GM23338 (cell line): ENCODE measurements at regions not wholly inside any gene's neighbourhood (a gene's known extent, or its start where the extent isn't known, plus 50 kb on each side); places are given as distances from the start of the nearest gene placed in this dataset.

Experiments used
- ATAC-seq: fragments of 200-7000 bp; cut with Tn5 transposase; 3 replicates; pipeline ENCODE4 v1.9.1; 2020
- DNase-seq: peaks from one replicate; pipeline ENCODE4 v3.0.0-alpha.2; 2015; ENCODE audit warnings: low spot score
- H2AFZ ChIP-seq: fragments of 200-600 bp; sonication (generic); 2 replicates; pipeline ENCODE4 v1.8.0; 2016; ENCODE audit warnings: antibody characterized with exemption, mild to moderate bottlenecking, moderate library complexity
- H3F3A ChIP-seq: fragments of 200-600 bp; sonication (generic); replicated peaks from 2 replicates; pipeline ENCODE4 v1.8.0; 2017; ENCODE audit warnings: antibody characterized with exemption, mixed run types, low read depth
- H3K27ac ChIP-seq: fragments of 200-600 bp; sonication (generic); 2 replicates; pipeline ENCODE4 v1.6.1; 2016; ENCODE audit warnings: low read depth
- H3K27me3 ChIP-seq: fragments of 200-600 bp; sonication (generic); 2 replicates; pipeline ENCODE4 v1.8.0; 2016; ENCODE audit warnings: mild to moderate bottlenecking, mixed run types, moderate library complexity; ENCODE audit not compliant: insufficient read depth
- H3K36me3 ChIP-seq: fragments of 200-600 bp; sonication (generic); 2 replicates; pipeline ENCODE4 v1.8.0; 2016; ENCODE audit warnings: mild to moderate bottlenecking; ENCODE audit not compliant: insufficient read depth
- H3K4me1 ChIP-seq: fragments of 200-600 bp; sonication (generic); 2 replicates; pipeline ENCODE4 v1.8.0; 2016; ENCODE audit warnings: mild to moderate bottlenecking, moderate library complexity; ENCODE audit not compliant: insufficient read depth
- H3K4me2 ChIP-seq: fragments of 200-600 bp; sonication (generic); 2 replicates; pipeline ENCODE4 v1.7.1; 2017; ENCODE audit warnings: mixed run types
- H3K4me3 ChIP-seq: fragments of 200-600 bp; sonication (generic); 2 replicates; pipeline ENCODE4 v1.6.1; 2016; ENCODE audit warnings: mixed run types
- H3K79me2 ChIP-seq: fragments of 200-600 bp; sonication (generic); replicated peaks from 2 replicates; pipeline ENCODE4 v1.8.0; 2017; ENCODE audit warnings: mild to moderate bottlenecking; ENCODE audit not compliant: insufficient read depth
- H3K9me2 ChIP-seq: fragments of 200-600 bp; sonication (generic); 2 replicates; pipeline ENCODE4 v1.8.0; 2017; ENCODE audit not compliant: insufficient read depth
- H4K20me1 ChIP-seq: fragments of 200-600 bp; sonication (generic); replicated peaks from 2 replicates; pipeline ENCODE4 v1.8.0; 2017; ENCODE audit warnings: mild to moderate bottlenecking; ENCODE audit not compliant: insufficient read depth
- H3K27ac Mint-ChIP-seq: 2 replicates; pipeline ENCODE4 v1.8.0; 2020; ENCODE audit warnings: inconsistent platforms, mild to moderate bottlenecking, moderate library complexity, mixed read lengths
- H3K27me3 Mint-ChIP-seq: 3 replicates; pipeline ENCODE4 v1.8.0; 2022; ENCODE audit warnings: low read depth, mild to moderate bottlenecking, moderate library complexity, mixed read lengths, inconsistent platforms; ENCODE audit not compliant: insufficient read depth, poor library complexity
- H3K36me3 Mint-ChIP-seq: 3 replicates; pipeline ENCODE4 v1.8.0; 2021; ENCODE audit warnings: low read depth, mild to moderate bottlenecking, inconsistent platforms, moderate library complexity, mixed read lengths
- H3K4me1 Mint-ChIP-seq: 3 replicates; pipeline ENCODE4 v1.8.0; 2020; ENCODE audit warnings: mild to moderate bottlenecking, inconsistent platforms, mixed read lengths
- H3K4me3 Mint-ChIP-seq: 3 replicates; pipeline ENCODE4 v1.8.0; 2021; ENCODE audit warnings: moderate library complexity, mild to moderate bottlenecking, inconsistent platforms, mixed read lengths
- H3K9me3 Mint-ChIP-seq: 3 replicates; pipeline ENCODE4 v1.8.0; 2020; ENCODE audit warnings: moderate library complexity, mild to moderate bottlenecking, inconsistent platforms, mixed read lengths
- EZH2 ChIP-seq: fragments of 200-600 bp; sonication (generic); IDR thresholded peaks from one replicate; pipeline ENCODE4 v1.8.0; 2017; ENCODE audit warnings: antibody characterized with exemption, mild to moderate bottlenecking, low read depth; ENCODE audit not compliant: unreplicated experiment
- JUNB ChIP-seq: IDR thresholded peaks from one replicate; pipeline ENCODE4 v1.6.1; 2016; ENCODE audit warnings: antibody characterized with exemption; ENCODE audit not compliant: unreplicated experiment
- NANOG ChIP-seq: IDR thresholded peaks from 2 replicates; pipeline ENCODE4 v1.6.1; 2016; ENCODE audit warnings: antibody characterized with exemption, borderline replicate concordance
- STAT1 ChIP-seq: IDR thresholded peaks from one replicate; pipeline ENCODE4 v1.6.1; 2016; ENCODE audit warnings: antibody characterized with exemption; ENCODE audit not compliant: unreplicated experiment
- ZNF114 ChIP-seq: fragments of 250-450 bp; sonication (Bioruptor Pico); IDR thresholded peaks from 2 replicates; pipeline ENCODE4 v1.5.0; 2020; ENCODE audit warnings: mild to moderate bottlenecking, moderate library complexity
- TF ChIP-seq, protein P1 (sequence below): fragments of 250-450 bp; sonication (Bioruptor Pico); IDR thresholded peaks from 2 replicates; pipeline ENCODE4 v1.5.0; 2020; ENCODE audit warnings: mild to moderate bottlenecking, moderate library complexity
- TF ChIP-seq, protein P2 (sequence below): IDR thresholded peaks from 2 replicates; pipeline ENCODE4 v1.6.1; 2016; ENCODE audit warnings: antibody characterized with exemption
- TF ChIP-seq, protein P3 (sequence below): IDR thresholded peaks from one replicate; pipeline ENCODE4 v1.6.1; 2018; ENCODE audit warnings: antibody characterized with exemption; ENCODE audit not compliant: unreplicated experiment
- TF ChIP-seq, protein P4 (sequence below), 2 experiments: fragments of 200-600 bp in 1 of 2; sonication (generic) in 1 of 2; conservative IDR thresholded peaks; 2 replicates each; pipeline versions ENCODE4 v1.5.1 to v1.6.1; 2016 to 2017; ENCODE audit warnings: antibody characterized with exemption in 2 of 2, low read depth in 2 of 2, mild to moderate bottlenecking in 2 of 2, moderate library complexity in 1 of 2

DNA sequence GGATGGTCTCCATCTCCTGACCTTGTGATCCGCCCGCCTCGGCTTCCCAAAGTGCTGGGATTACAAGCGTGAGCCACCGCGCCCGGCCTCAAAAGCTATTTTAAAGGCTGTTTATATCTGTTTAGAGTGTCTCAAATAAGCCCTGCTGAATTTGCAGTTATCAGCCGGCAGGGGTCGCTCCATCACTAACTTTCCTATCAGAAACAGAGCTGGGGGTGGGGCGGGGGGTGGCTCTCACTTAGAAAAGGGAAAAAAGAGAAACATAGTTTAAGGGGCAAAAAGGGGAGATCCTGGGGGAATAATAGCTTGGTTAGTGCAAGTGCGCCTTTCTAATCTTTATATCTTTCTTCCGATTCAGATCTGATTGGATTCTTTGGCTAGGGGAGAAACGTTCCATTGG is 450.7 kb downstream of the UBE2NL start:
- no peaks in the 10 kb centered on the region for H3K27me3 ChIP-seq
- Mint-ChIP-seq H3K4me3 (no peak overlapping the region), H3K27me3 (peaks cover 1% of the 10 kb centered on the region), H3K27ac (no peak overlapping the region), H3K4me1 (no peaks in the 10 kb centered on the region), H3K9me3 (peaks cover 86% of the 10 kb centered on the region), H3K36me3 (peaks cover 9% of the 10 kb centered on the region; the same call in 2 of the 3 replicates)
- no peak overlapping the region for H3K4me2 ChIP-seq
- no peaks in the 10 kb centered on the region for H3K4me1 ChIP-seq
- H2AFZ ChIP-seq, result no peak overlapping the region
- no peaks in the 10 kb centered on the region for H3K36me3 ChIP-seq
- no peaks in the 10 kb centered on the region for H3K9me2 ChIP-seq
- no peak for ATAC-seq
- no peak overlapping the region for H3K4me3 ChIP-seq
- DNase-seq, result no peak
- no peak overlapping the region for H3K27ac ChIP-seq
- H3K79me2 ChIP-seq, result no peaks in the 10 kb centered on the region
- TF ChIP-seq STAT1 (no peak), JUNB (no peak)
- TF ChIP-seq, protein P1, sequence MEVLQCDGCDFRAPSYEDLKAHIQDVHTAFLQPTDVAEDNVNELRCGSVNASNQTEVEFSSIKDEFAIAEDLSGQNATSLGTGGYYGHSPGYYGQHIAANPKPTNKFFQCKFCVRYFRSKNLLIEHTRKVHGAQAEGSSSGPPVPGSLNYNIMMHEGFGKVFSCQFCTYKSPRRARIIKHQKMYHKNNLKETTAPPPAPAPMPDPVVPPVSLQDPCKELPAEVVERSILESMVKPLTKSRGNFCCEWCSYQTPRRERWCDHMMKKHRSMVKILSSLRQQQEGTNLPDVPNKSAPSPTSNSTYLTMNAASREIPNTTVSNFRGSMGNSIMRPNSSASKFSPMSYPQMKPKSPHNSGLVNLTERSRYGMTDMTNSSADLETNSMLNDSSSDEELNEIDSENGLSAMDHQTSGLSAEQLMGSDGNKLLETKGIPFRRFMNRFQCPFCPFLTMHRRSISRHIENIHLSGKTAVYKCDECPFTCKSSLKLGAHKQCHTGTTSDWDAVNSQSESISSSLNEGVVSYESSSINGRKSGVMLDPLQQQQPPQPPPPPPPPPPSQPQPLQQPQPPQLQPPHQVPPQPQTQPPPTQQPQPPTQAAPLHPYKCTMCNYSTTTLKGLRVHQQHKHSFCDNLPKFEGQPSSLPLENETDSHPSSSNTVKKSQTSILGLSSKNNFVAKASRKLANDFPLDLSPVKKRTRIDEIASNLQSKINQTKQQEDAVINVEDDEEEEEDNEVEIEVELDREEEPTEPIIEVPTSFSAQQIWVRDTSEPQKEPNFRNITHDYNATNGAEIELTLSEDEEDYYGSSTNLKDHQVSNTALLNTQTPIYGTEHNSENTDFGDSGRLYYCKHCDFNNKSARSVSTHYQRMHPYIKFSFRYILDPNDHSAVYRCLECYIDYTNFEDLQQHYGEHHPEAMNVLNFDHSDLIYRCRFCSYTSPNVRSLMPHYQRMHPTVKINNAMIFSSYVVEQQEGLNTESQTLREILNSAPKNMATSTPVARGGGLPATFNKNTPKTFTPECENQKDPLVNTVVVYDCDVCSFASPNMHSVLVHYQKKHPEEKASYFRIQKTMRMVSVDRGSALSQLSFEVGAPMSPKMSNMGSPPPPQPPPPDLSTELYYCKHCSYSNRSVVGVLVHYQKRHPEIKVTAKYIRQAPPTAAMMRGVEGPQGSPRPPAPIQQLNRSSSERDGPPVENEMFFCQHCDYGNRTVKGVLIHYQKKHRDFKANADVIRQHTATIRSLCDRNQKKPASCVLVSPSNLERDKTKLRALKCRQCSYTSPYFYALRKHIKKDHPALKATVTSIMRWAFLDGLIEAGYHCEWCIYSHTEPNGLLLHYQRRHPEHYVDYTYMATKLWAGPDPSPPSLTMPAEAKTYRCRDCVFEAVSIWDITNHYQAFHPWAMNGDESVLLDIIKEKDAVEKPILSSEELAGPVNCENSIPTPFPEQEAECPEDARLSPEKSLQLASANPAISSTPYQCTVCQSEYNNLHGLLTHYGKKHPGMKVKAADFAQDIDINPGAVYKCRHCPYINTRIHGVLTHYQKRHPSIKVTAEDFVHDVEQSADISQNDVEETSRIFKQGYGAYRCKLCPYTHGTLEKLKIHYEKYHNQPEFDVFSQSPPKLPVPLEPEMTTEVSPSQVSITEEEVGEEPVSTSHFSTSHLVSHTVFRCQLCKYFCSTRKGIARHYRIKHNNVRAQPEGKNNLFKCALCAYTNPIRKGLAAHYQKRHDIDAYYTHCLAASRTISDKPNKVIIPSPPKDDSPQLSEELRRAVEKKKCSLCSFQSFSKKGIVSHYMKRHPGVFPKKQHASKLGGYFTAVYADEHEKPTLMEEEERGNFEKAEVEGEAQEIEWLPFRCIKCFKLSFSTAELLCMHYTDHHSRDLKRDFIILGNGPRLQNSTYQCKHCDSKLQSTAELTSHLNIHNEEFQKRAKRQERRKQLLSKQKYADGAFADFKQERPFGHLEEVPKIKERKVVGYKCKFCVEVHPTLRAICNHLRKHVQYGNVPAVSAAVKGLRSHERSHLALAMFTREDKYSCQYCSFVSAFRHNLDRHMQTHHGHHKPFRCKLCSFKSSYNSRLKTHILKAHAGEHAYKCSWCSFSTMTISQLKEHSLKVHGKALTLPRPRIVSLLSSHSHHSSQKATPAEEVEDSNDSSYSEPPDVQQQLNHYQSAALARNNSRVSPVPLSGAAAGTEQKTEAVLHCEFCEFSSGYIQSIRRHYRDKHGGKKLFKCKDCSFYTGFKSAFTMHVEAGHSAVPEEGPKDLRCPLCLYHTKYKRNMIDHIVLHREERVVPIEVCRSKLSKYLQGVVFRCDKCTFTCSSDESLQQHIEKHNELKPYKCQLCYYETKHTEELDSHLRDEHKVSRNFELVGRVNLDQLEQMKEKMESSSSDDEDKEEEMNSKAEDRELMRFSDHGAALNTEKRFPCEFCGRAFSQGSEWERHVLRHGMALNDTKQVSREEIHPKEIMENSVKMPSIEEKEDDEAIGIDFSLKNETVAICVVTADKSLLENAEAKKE (CRISPR knock-in tag), result no peak
- H4K20me1 ChIP-seq, result no peaks in the 10 kb centered on the region
- H3F3A ChIP-seq, result no peaks in the 10 kb centered on the region

DNA sequence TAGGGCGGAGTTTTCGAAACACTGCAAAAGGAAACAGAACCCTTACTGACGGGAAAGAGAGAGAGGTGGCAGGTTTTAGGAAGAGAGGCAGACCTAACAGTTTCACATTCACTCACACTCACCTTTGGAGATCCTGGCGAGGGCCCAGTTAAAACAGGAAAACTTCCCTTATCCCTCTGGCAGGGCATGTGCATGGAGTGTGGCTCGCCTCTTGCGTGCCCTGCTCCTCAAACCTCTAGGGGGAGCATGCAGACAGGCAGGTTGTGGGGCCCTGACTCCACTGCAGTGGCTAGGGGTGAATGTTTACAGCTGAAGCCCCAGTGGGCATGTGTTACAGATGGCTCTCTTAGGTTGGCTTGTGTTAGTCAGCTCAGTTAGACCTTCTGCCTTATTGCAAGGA is 451.5 kb downstream of the UBE2NL start:
- Histone ChIP-seq H3K4me1 (no peaks in the 10 kb centered on the region), H3K27ac (no peak overlapping the region), H3K4me3 (no peak overlapping the region), H2AFZ (no peak overlapping the region), H3K27me3 (no peaks in the 10 kb centered on the region), H3K4me2 (no peak overlapping the region), H4K20me1 (no peaks in the 10 kb centered on the region), H3K9me2 (no peaks in the 10 kb centered on the region), H3K79me2 (no peaks in the 10 kb centered on the region), H3F3A (no peaks in the 10 kb centered on the region), H3K36me3 (no peaks in the 10 kb centered on the region)
- Mint-ChIP-seq H3K27ac (no peak overlapping the region), H3K36me3 (peaks cover 9% of the 10 kb centered on the region; the same call in 2 of the 3 replicates), H3K4me3 (no peak overlapping the region), H3K4me1 (no peaks in the 10 kb centered on the region), H3K9me3 (peaks cover 85% of the 10 kb centered on the region), H3K27me3 (peaks cover 1% of the 10 kb centered on the region)
- ATAC-seq (no peak), DNase-seq (no peak)
- no peak for TF ChIP-seq STAT1
- TF ChIP-seq JUNB, result no peak
- TF ChIP-seq, protein P2, sequence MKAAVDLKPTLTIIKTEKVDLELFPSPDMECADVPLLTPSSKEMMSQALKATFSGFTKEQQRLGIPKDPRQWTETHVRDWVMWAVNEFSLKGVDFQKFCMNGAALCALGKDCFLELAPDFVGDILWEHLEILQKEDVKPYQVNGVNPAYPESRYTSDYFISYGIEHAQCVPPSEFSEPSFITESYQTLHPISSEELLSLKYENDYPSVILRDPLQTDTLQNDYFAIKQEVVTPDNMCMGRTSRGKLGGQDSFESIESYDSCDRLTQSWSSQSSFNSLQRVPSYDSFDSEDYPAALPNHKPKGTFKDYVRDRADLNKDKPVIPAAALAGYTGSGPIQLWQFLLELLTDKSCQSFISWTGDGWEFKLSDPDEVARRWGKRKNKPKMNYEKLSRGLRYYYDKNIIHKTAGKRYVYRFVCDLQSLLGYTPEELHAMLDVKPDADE, result no peak
- TF ChIP-seq, protein P3, sequence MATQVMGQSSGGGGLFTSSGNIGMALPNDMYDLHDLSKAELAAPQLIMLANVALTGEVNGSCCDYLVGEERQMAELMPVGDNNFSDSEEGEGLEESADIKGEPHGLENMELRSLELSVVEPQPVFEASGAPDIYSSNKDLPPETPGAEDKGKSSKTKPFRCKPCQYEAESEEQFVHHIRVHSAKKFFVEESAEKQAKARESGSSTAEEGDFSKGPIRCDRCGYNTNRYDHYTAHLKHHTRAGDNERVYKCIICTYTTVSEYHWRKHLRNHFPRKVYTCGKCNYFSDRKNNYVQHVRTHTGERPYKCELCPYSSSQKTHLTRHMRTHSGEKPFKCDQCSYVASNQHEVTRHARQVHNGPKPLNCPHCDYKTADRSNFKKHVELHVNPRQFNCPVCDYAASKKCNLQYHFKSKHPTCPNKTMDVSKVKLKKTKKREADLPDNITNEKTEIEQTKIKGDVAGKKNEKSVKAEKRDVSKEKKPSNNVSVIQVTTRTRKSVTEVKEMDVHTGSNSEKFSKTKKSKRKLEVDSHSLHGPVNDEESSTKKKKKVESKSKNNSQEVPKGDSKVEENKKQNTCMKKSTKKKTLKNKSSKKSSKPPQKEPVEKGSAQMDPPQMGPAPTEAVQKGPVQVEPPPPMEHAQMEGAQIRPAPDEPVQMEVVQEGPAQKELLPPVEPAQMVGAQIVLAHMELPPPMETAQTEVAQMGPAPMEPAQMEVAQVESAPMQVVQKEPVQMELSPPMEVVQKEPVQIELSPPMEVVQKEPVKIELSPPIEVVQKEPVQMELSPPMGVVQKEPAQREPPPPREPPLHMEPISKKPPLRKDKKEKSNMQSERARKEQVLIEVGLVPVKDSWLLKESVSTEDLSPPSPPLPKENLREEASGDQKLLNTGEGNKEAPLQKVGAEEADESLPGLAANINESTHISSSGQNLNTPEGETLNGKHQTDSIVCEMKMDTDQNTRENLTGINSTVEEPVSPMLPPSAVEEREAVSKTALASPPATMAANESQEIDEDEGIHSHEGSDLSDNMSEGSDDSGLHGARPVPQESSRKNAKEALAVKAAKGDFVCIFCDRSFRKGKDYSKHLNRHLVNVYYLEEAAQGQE, result no peak
- no peak for TF ChIP-seq ZNF114
- TF ChIP-seq EZH2, result no peak
- TF ChIP-seq, protein P4, sequence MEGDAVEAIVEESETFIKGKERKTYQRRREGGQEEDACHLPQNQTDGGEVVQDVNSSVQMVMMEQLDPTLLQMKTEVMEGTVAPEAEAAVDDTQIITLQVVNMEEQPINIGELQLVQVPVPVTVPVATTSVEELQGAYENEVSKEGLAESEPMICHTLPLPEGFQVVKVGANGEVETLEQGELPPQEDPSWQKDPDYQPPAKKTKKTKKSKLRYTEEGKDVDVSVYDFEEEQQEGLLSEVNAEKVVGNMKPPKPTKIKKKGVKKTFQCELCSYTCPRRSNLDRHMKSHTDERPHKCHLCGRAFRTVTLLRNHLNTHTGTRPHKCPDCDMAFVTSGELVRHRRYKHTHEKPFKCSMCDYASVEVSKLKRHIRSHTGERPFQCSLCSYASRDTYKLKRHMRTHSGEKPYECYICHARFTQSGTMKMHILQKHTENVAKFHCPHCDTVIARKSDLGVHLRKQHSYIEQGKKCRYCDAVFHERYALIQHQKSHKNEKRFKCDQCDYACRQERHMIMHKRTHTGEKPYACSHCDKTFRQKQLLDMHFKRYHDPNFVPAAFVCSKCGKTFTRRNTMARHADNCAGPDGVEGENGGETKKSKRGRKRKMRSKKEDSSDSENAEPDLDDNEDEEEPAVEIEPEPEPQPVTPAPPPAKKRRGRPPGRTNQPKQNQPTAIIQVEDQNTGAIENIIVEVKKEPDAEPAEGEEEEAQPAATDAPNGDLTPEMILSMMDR (conservative IDR thresholded peaks at IDR 0.05; ENCODE audit: low read depth in 2 of 2), result no peak
- no peak for TF ChIP-seq NANOG
